ENCODE measurements at regions not wholly inside any gene's neighbourhood (a gene's known extent, or its start where the extent isn't known, plus 50 kb on each side); places are given as distances from the start of the nearest gene placed in this dataset.

DNA sequence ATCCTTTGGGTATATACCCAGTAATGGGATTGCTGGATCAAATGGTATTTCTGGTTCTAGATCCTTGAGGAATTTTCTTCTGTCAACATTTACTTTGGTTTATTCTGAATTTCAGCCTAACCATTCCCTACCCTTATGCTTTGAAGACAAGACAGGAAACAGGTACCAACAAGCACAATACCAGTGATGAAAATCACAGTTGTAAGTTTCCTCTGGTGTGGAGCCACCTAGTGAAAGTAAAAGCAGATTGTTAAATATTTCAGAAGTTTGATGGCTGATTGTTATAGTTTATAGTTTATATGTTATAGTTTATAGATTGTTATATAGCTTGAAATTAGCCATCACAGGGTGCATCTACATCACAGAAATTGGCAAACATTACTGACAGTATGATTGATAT lies 104.5 kb upstream of the AGA start:
- Histone ChIP-seq H3K27me3 (ENCODE audit: insufficient read depth, low read length) (no peaks in the 10 kb centered on the region), H3K4me3 (ENCODE audit: low read length) (no peak overlapping the region), H3K36me3 (ENCODE audit: insufficient read depth, low read length) (no peaks in the 10 kb centered on the region), H2AFZ (ENCODE audit: low read depth, low read length) (no peak overlapping the region), H3K9me3 (ENCODE audit: low read length) (no peaks in the 10 kb centered on the region), H3K4me1 (ENCODE audit: insufficient read depth, low read length) (no peaks in the 10 kb centered on the region)

DNA sequence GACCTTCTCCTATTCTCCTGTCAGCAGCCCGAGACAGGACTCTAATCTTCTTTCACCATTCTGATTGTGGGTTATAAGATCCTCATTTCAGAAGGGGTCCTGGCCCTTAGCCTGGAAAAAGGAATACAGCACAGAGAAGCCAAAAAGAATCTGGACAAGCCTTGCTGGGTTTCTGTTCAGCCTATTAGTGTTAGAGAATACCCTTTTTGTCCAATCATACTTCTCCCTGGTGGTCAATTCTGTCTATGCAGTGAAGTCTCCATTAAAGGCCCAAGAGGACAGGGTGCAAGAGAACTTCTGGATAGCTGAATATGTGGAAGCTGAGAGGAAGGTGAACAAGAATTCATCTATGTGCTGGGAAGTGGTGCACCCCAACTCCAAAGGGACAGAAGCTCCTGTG lies 105.7 kb upstream of the AGA start:
- Histone ChIP-seq H3K36me3 (ENCODE audit: insufficient read depth, low read length) (no peaks in the 10 kb centered on the region), H2AFZ (ENCODE audit: low read depth, low read length) (no peak overlapping the region), H3K9me3 (ENCODE audit: low read length) (no peaks in the 10 kb centered on the region), H3K4me3 (ENCODE audit: low read length) (no peak overlapping the region), H3K27me3 (ENCODE audit: insufficient read depth, low read length) (no peaks in the 10 kb centered on the region), H3K4me1 (ENCODE audit: insufficient read depth, low read length) (no peaks in the 10 kb centered on the region)

DNA sequence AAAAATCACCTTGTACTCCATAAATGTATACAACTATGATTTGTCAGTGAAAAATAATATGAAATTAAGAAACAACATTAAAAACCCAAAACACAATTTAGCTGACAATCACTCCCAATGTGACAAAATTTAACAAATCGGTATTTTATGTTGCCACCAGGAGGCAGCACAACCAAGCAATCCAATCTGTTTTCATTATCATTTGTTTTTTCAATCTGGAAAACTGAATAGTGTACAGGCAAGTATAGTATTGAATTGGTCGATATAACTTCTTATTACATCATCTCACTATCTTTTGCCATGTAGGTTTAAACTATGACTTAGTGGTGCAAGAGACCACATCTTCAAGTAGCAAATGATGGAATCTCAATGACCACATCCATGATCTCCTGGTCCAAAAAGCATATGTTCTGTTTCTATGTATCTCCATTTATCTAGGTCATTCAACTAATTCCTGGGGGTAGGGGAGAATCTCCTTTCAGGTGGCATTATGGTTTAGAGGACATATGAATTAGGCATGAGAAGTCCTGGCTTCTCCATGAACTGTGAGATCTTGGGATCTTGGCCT lies 112.9 kb upstream of the AGA start:
- Histone ChIP-seq H3K36me3 (ENCODE audit: insufficient read depth, low read length) (no peaks in the 10 kb centered on the region), H3K4me1 (ENCODE audit: insufficient read depth, low read length) (peaks cover 6% of the 10 kb centered on the region), H2AFZ (ENCODE audit: low read depth, low read length) (no peak overlapping the region), H3K27me3 (ENCODE audit: insufficient read depth, low read length) (no peaks in the 10 kb centered on the region), H3K4me3 (ENCODE audit: low read length) (no peak overlapping the region), H3K9me3 (ENCODE audit: low read length) (no peaks in the 10 kb centered on the region)

DNA sequence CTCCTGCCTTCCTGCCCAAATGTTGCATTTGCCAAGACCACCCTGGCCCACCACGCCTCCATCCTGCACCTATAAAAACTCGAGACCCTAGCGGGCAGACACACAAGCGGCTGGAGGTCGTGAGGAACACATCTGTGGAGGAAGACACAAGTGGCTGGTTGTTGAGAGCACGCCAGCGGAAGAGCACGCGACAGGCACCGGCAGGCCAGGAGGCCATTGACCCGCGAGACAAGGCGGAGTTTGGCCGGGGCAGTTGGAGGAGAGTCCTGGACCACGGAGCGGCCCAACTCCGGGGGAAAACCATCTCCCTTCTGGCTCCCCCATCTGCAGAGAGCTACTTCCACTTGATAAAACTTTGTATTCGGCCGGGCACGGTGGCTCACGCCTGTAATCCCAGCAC lies 115.2 kb upstream of the AGA start:
- H3K4me3 ChIP-seq (ENCODE audit: low read length): no peak overlapping the region

DNA sequence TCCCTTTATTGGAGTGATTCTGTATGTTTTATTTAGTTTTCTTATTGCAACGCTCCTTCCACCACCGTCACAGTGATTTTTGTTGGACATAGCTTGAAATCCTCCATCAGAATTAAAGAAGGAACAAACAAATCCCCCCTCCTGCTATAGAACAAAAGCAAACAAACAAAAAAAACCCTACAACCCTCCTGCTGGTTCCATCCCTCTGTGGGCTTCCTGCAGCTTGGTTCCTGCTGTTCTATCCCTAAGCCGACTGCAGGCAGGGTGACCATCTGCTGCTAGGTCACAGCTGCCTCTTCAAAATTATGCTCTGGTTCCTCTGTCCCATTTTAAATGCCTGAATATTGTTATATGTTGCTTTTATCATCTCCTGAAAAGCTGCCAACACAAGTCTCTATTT lies 116.8 kb upstream of the AGA start:
- Histone ChIP-seq H3K9me3 (ENCODE audit: low read length) (no peaks in the 10 kb centered on the region), H3K27me3 (ENCODE audit: insufficient read depth, low read length) (no peaks in the 10 kb centered on the region), H3K4me3 (ENCODE audit: low read length) (no peak overlapping the region), H3K4me1 (ENCODE audit: insufficient read depth, low read length) (peaks cover 6% of the 10 kb centered on the region), H2AFZ (ENCODE audit: low read depth, low read length) (no peak overlapping the region), H3K36me3 (ENCODE audit: insufficient read depth, low read length) (no peaks in the 10 kb centered on the region)

More for the DNA sequence above, 115.2 kb upstream of the AGA start:
- no peaks in the 10 kb centered on the region for H3K9me3 ChIP-seq (ENCODE audit: low read length)
- H3K27me3 ChIP-seq (ENCODE audit: insufficient read depth, low read length): no peaks in the 10 kb centered on the region
- H3K36me3 ChIP-seq (ENCODE audit: insufficient read depth, low read length): no peaks in the 10 kb centered on the region
- H3K4me1 ChIP-seq (ENCODE audit: insufficient read depth, low read length): peaks cover 6% of the 10 kb centered on the region
- H2AFZ ChIP-seq (ENCODE audit: low read depth, low read length): no peak overlapping the region

DNA sequence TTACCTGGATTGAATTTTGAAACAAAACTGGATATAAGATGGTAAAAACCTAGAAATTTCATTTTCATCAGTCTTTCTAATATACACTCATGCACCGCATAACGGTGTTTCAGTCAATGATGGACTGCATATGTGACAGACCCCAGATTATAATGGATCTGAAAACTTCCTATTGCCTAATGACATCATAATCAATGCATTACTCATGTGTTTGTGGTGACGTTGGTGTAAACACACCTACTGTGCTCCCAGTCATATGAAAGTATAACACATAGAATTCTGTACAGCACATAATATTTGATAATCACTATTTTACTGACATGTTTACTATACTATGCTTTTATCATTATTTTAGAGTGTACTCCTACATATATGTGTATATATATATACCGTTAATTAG lies 119.9 kb upstream of the AGA start:
- no peak overlapping the region for H2AFZ ChIP-seq (ENCODE audit: low read depth, low read length)
- no peaks in the 10 kb centered on the region for H3K27me3 ChIP-seq (ENCODE audit: insufficient read depth, low read length)
- H3K4me1 ChIP-seq (ENCODE audit: insufficient read depth, low read length): peaks cover 6% of the 10 kb centered on the region
- no peaks in the 10 kb centered on the region for H3K9me3 ChIP-seq (ENCODE audit: low read length)
- no peaks in the 10 kb centered on the region for H3K36me3 ChIP-seq (ENCODE audit: insufficient read depth, low read length)
- H3K4me3 ChIP-seq (ENCODE audit: low read length): no peak overlapping the region

DNA sequence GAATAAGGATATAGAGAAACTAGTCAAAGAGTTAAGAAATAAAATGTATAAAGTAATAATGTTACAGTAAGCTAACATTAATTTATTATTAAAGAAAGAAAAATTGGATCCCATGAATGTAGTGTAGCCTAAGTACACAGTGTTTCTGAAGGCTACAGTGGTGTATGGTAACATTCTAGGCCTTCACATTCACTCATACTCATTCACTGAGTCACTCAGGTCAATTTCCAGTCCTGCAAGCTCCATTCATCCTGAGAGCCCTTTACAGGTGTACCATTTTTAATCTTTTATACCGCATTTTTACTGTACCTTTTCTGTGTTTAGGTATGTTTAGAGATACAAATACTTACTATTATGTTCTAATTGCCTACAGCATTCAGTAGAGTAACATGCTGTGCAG lies 120.6 kb upstream of the AGA start:
- no peaks in the 10 kb centered on the region for H3K36me3 ChIP-seq (ENCODE audit: insufficient read depth, low read length)
- peaks cover 6% of the 10 kb centered on the region for H3K4me1 ChIP-seq (ENCODE audit: insufficient read depth, low read length)
- H3K27me3 ChIP-seq (ENCODE audit: insufficient read depth, low read length): no peaks in the 10 kb centered on the region
- no peaks in the 10 kb centered on the region for H3K9me3 ChIP-seq (ENCODE audit: low read length)
- H3K4me3 ChIP-seq (ENCODE audit: low read length): no peak overlapping the region
- H2AFZ ChIP-seq (ENCODE audit: low read depth, low read length): no peak overlapping the region

DNA sequence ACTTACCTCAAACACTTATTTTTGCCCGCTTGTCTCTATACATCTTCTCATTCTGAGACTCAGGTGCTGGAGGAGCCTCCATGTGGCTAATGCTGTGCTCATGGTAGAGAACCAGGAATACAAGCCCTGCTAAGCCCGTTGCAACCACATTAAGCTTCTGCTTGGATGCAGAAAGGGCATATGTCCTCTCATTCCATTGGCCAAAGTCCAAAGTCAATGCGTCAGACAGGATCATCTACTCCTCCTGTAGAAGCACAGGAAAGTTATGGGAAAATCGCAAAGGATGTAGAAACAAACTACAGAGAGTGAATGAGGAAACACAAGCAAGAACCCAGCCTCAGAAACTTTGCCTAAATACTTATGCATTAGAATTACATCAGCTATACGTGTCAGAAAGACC lies 124.5 kb upstream of the AGA start:
- Histone ChIP-seq H2AFZ (ENCODE audit: low read depth, low read length) (no peak overlapping the region), H3K4me1 (ENCODE audit: insufficient read depth, low read length) (no peaks in the 10 kb centered on the region), H3K27me3 (ENCODE audit: insufficient read depth, low read length) (no peaks in the 10 kb centered on the region), H3K9me3 (ENCODE audit: low read length) (no peaks in the 10 kb centered on the region), H3K4me3 (ENCODE audit: low read length) (no peak overlapping the region), H3K36me3 (ENCODE audit: insufficient read depth, low read length) (no peaks in the 10 kb centered on the region)

DNA sequence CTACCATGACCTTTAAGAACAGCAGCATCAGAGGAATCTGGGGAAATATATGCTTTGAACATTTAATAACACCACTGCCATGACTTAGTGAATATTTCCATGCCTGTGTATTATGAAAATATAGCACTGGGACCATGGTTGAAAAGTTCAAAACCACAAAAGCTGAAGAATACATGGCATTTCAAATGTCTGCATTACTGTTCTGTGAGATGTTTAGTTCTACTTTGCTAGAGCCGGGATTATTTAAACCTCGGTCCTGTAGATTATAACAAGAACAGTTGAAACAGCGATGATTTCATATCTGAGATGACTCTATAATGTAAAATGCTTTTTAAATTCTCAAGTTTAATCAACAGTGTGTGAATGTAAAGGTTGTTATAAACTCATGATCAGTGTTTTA lies 126.7 kb upstream of the AGA start:
- Histone ChIP-seq H3K27me3 (ENCODE audit: insufficient read depth, low read length) (no peaks in the 10 kb centered on the region), H3K4me3 (ENCODE audit: low read length) (no peak overlapping the region), H3K9me3 (ENCODE audit: low read length) (no peaks in the 10 kb centered on the region), H2AFZ (ENCODE audit: low read depth, low read length) (no peak overlapping the region), H3K36me3 (ENCODE audit: insufficient read depth, low read length) (no peaks in the 10 kb centered on the region), H3K4me1 (ENCODE audit: insufficient read depth, low read length) (no peaks in the 10 kb centered on the region)

DNA sequence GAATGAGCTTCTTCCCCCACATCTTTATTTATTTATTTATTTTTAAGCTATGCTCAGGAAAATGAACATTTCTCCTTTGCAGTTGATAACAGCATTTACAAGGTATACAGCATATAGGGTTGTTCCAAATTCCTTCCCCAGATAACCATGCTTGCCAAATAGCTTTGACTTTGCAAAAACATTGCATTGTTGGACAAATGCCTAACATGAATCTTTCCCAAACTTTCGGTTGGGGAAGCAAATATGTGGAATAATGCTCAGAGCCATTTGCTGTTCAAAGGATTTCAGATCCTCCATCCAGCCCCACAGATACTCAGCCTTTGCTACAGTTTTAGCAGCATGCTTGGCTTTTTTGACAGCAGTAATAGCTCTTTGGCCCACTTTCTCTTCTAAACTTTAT lies 127.2 kb upstream of the AGA start:
- Histone ChIP-seq H3K4me1 (ENCODE audit: insufficient read depth, low read length) (no peaks in the 10 kb centered on the region), H3K36me3 (ENCODE audit: insufficient read depth, low read length) (no peaks in the 10 kb centered on the region), H3K27me3 (ENCODE audit: insufficient read depth, low read length) (no peaks in the 10 kb centered on the region), H3K9me3 (ENCODE audit: low read length) (no peaks in the 10 kb centered on the region), H2AFZ (ENCODE audit: low read depth, low read length) (no peak overlapping the region), H3K4me3 (ENCODE audit: low read length) (no peak overlapping the region)

DNA sequence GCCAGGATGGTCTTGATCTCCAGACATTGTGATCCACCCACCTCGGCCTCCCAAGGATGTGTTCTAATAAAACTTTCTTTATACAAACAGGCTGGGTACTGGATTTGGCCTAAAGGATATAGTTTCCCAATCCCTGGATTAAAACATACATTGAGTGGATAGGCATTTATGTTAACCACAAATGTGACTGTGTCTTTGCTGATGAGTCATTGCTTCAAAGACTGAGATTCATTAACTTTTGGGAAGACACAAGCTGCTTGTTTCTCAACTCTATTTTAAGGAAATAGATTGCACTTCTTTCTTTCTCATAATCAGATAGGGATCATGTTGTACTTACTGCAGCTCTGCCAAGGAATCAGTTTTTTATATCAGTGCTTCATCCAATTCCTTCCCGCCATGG lies 131.3 kb upstream of the AGA start:
- no peaks in the 10 kb centered on the region for H3K9me3 ChIP-seq (ENCODE audit: low read length)
- no peak overlapping the region for H3K4me3 ChIP-seq (ENCODE audit: low read length)
- no peaks in the 10 kb centered on the region for H3K27me3 ChIP-seq (ENCODE audit: insufficient read depth, low read length)
- no peak overlapping the region for H2AFZ ChIP-seq (ENCODE audit: low read depth, low read length)
- H3K4me1 ChIP-seq (ENCODE audit: insufficient read depth, low read length): no peaks in the 10 kb centered on the region
- no peaks in the 10 kb centered on the region for H3K36me3 ChIP-seq (ENCODE audit: insufficient read depth, low read length)

DNA sequence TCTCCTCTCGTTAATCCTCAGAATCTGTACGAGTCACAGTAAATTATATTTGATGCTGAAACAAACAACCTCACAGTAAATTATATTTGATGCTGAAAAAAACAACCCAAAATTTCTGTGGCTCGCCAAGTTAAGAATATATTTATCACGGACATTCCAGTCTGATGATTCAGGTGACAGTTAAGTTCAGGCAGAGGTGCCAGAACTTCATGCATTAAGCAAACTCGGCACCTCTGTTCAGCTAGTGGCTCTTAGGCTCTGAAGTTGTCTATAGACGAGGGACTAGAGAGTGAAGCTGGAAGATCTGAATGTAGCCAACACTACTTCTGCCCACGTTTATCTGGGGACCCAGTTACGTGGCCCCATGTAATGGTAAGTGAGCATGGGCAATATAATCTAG lies 132.2 kb upstream of the AGA start:
- Histone ChIP-seq H3K4me3 (ENCODE audit: low read length) (no peak overlapping the region), H3K27me3 (ENCODE audit: insufficient read depth, low read length) (no peaks in the 10 kb centered on the region), H2AFZ (ENCODE audit: low read depth, low read length) (no peak overlapping the region), H3K4me1 (ENCODE audit: insufficient read depth, low read length) (no peaks in the 10 kb centered on the region), H3K36me3 (ENCODE audit: insufficient read depth, low read length) (no peaks in the 10 kb centered on the region), H3K9me3 (ENCODE audit: low read length) (no peaks in the 10 kb centered on the region)

DNA sequence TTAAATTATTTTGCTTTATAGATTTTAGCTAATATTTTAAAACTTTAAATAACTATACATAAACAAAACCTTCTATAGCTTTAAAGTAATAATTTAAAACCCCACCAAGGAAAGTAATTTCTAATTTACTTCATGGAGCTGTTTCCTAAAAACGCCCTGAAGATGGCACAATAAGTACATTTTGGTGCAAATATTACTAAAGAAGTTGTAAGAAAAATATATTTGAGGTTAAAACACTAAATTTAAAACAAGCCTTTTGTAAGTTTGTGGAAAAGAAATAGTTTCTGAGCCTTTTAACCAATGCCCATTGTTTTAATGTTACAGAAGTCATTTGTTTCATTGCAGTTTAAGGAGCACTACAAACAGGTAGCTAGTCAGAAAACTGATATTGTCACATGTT lies 137.4 kb upstream of the AGA start:
- Histone ChIP-seq H3K36me3 (ENCODE audit: insufficient read depth, low read length) (no peaks in the 10 kb centered on the region), H2AFZ (ENCODE audit: low read depth, low read length) (no peak overlapping the region), H3K9me3 (ENCODE audit: low read length) (no peaks in the 10 kb centered on the region), H3K4me3 (ENCODE audit: low read length) (no peak overlapping the region), H3K27me3 (ENCODE audit: insufficient read depth, low read length) (no peaks in the 10 kb centered on the region), H3K4me1 (ENCODE audit: insufficient read depth, low read length) (peaks cover 7% of the 10 kb centered on the region)

DNA sequence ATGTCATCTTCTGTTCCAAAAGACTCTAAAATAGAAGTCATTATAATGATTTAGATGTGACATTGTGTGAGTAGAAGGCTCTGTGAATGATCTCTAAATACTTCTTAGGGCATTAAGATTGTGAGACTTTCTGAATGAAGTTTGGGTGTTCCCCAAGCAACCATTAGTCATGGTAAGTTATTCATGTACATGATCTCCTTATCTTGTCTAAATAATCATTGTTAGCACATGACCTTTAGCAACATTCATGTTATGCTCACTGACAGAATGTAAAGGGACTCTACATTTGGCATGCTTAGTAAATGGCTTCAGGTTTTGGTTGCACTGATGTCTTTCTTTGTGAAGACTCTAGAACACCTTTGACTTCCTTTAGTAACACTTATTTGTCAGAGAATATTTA lies 140.8 kb upstream of the AGA start:
- Histone ChIP-seq H3K4me3 (ENCODE audit: low read length) (no peak overlapping the region), H2AFZ (ENCODE audit: low read depth, low read length) (no peak overlapping the region), H3K4me1 (ENCODE audit: insufficient read depth, low read length) (peaks cover 7% of the 10 kb centered on the region), H3K9me3 (ENCODE audit: low read length) (no peaks in the 10 kb centered on the region), H3K36me3 (ENCODE audit: insufficient read depth, low read length) (no peaks in the 10 kb centered on the region), H3K27me3 (ENCODE audit: insufficient read depth, low read length) (no peaks in the 10 kb centered on the region)

All from neuron (in vitro differentiated cells).